GM23338 (cell line): ENCODE measurements at regions not wholly inside any gene's neighbourhood (a gene's known extent, or its start where the extent isn't known, plus 50 kb on each side); places are given as distances from the start of the nearest gene placed in this dataset.

Experiments used
- EZH2phosphoT487 ChIP-seq: fragments of 200-600 bp; sonication (generic); IDR thresholded peaks from one replicate; pipeline ENCODE4 v1.8.1; 2018; ENCODE audit warnings: antibody characterized with exemption; ENCODE audit not compliant: unreplicated experiment
- TF ChIP-seq, protein P1 (sequence below), 2 experiments: fragments of 200-600 bp in 1 of 2; sonication (generic) in 1 of 2; conservative IDR thresholded peaks; 2 replicates each; pipeline versions ENCODE4 v1.5.1 to v1.6.1; 2016 to 2017; ENCODE audit warnings: antibody characterized with exemption in 2 of 2, low read depth in 2 of 2, mild to moderate bottlenecking in 2 of 2, moderate library complexity in 1 of 2

DNA sequence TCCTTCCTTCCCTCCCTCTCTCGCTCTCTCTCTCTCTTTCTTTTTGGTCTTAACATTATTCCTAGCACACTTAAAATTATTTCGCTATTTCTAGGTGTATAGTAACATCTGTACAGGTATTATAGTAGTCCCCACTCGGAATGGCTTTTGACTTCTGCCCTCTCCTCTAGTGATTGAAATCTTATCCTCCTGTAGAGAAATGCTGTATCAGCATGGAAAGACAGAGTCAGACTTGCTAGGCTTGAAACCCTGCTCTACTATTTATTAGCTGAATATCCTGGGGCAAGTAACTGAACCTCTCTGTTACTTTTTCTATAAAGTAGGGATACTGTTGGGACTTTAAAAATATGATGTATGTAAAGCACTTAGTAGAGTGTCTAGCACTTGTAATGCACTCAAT lies 681.9 kb upstream of the C9orf72 start:
- TF ChIP-seq, protein P1, sequence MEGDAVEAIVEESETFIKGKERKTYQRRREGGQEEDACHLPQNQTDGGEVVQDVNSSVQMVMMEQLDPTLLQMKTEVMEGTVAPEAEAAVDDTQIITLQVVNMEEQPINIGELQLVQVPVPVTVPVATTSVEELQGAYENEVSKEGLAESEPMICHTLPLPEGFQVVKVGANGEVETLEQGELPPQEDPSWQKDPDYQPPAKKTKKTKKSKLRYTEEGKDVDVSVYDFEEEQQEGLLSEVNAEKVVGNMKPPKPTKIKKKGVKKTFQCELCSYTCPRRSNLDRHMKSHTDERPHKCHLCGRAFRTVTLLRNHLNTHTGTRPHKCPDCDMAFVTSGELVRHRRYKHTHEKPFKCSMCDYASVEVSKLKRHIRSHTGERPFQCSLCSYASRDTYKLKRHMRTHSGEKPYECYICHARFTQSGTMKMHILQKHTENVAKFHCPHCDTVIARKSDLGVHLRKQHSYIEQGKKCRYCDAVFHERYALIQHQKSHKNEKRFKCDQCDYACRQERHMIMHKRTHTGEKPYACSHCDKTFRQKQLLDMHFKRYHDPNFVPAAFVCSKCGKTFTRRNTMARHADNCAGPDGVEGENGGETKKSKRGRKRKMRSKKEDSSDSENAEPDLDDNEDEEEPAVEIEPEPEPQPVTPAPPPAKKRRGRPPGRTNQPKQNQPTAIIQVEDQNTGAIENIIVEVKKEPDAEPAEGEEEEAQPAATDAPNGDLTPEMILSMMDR (conservative IDR thresholded peaks at IDR 0.05; ENCODE audit: low read depth in 2 of 2) = no peak
- TF ChIP-seq EZH2phosphoT487 = no peak
